HepG2 (cell line): ENCODE measurements at regions not wholly inside any gene's neighbourhood (a gene's known extent, or its start where the extent isn't known, plus 50 kb on each side); places are given as distances from the start of the nearest gene placed in this dataset.

Source experiments
- DNMT3B ChIP-seq: conservative IDR thresholded peaks from 2 replicates; pipeline ENCODE4 v1.6.1; 2016; ENCODE audit warnings: missing biosample characterization, control low read depth
- FOXP1 ChIP-seq, 2 experiments: fragments of 450-650 bp in 1 of 2; IDR thresholded peaks; 2 replicates each; pipeline ENCODE4 v1.6.1; 2017 to 2018; ENCODE audit warnings: antibody characterized with exemption in 1 of 2
- JDP2 ChIP-seq: sonication (generic); formaldehyde crosslinking; IDR thresholded peaks from 2 replicates; pipeline ENCODE4 v1.8.1; 2022; ENCODE audit warnings: missing genetic modification reagents, borderline replicate concordance
- MIXL1 ChIP-seq: IDR thresholded peaks from 2 replicates; pipeline ENCODE4 v1.6.1; 2016
- NAIF1 ChIP-seq: sonication (generic); formaldehyde crosslinking; IDR thresholded peaks from 2 replicates; pipeline ENCODE4 v1.5.0; 2020; ENCODE audit warnings: mild to moderate bottlenecking, missing genetic modification reagents, borderline replicate concordance
- NFKBIZ ChIP-seq: IDR thresholded peaks from 2 replicates; pipeline ENCODE4 v1.6.1; 2018; ENCODE audit warnings: missing genetic modification reagents, missing compliant biosample characterization
- NPAS2 ChIP-seq: sonication (generic); formaldehyde crosslinking; IDR thresholded peaks from 2 replicates; pipeline ENCODE4 v1.8.0; 2022; ENCODE audit warnings: mild to moderate bottlenecking, missing genetic modification reagents, borderline replicate concordance
- SP1 ChIP-seq, 2 experiments: fragments of 450-650 bp in 1 of 2; sonication (generic) in 1 of 2; formaldehyde crosslinking in 1 of 2; IDR thresholded peaks; 2 replicates each; pipeline versions ENCODE4 v1.4.0 to v1.6.1; 2016 to 2020; ENCODE audit warnings: missing genetic modification reagents in 1 of 2
- SRY ChIP-seq: sonication (generic); formaldehyde crosslinking; IDR thresholded peaks from 2 replicates; pipeline ENCODE4 v1.8.0; 2022; ENCODE audit warnings: mild to moderate bottlenecking, missing genetic modification reagents
- TGIF2 ChIP-seq: IDR thresholded peaks from 2 replicates; pipeline ENCODE4 v1.6.1; 2016; ENCODE audit warnings: control low read depth, missing compliant biosample characterization
- ZFY ChIP-seq: sonication (generic); formaldehyde crosslinking; IDR thresholded peaks from 2 replicates; pipeline ENCODE4 v1.4.0; 2020; ENCODE audit warnings: missing genetic modification reagents
- ZKSCAN8 ChIP-seq: IDR thresholded peaks from 2 replicates; pipeline ENCODE4 v1.6.1; 2016; ENCODE audit warnings: borderline replicate concordance, missing genetic modification reagents, missing compliant biosample characterization
- ZNF264 ChIP-seq: sonication (generic); formaldehyde crosslinking; IDR thresholded peaks from 2 replicates; pipeline ENCODE4 v1.4.0; 2020; ENCODE audit warnings: missing genetic modification reagents
- ZNF556 ChIP-seq: sonication (generic); formaldehyde crosslinking; IDR thresholded peaks from 2 replicates; pipeline ENCODE4 v1.4.0; 2020; ENCODE audit warnings: mild to moderate bottlenecking, missing genetic modification reagents, borderline replicate concordance
- ZNF629 ChIP-seq: sonication (generic); formaldehyde crosslinking; conservative IDR thresholded peaks from 2 replicates; pipeline ENCODE4 v1.5.0; 2020; ENCODE audit warnings: missing genetic modification reagents
- ZNF780A ChIP-seq: sonication (generic); formaldehyde crosslinking; IDR thresholded peaks from 2 replicates; pipeline ENCODE4 v1.8.0; 2022; ENCODE audit warnings: mild to moderate bottlenecking, missing genetic modification reagents, moderate library complexity
- ZSCAN25 ChIP-seq: sonication (generic); formaldehyde crosslinking; IDR thresholded peaks from 2 replicates; pipeline ENCODE4 v1.8.0; 2022; ENCODE audit warnings: mild to moderate bottlenecking, missing genetic modification reagents
- TF ChIP-seq, protein P1 (sequence below): sonication (generic); formaldehyde crosslinking; IDR thresholded peaks from 2 replicates; pipeline ENCODE4; 2020; ENCODE audit warnings: missing genetic modification reagents, mild to moderate bottlenecking, borderline replicate concordance
- TF ChIP-seq, protein P2 (sequence below): sonication (generic); formaldehyde crosslinking; IDR thresholded peaks from 2 replicates; pipeline ENCODE4 v1.8.0; 2022; ENCODE audit warnings: mild to moderate bottlenecking, missing genetic modification reagents, moderate library complexity
- TF ChIP-seq, protein P3 (sequence below): sonication (generic); formaldehyde crosslinking; IDR thresholded peaks from 2 replicates; pipeline ENCODE4 v1.5.1; 2020; ENCODE audit warnings: mild to moderate bottlenecking, moderate library complexity, missing genetic modification reagents
- TF ChIP-seq, protein P4 (sequence below): sonication (generic); formaldehyde crosslinking; IDR thresholded peaks from 2 replicates; pipeline ENCODE4 v1.5.1; 2020; ENCODE audit warnings: mild to moderate bottlenecking, missing genetic modification reagents, borderline replicate concordance

DNA sequence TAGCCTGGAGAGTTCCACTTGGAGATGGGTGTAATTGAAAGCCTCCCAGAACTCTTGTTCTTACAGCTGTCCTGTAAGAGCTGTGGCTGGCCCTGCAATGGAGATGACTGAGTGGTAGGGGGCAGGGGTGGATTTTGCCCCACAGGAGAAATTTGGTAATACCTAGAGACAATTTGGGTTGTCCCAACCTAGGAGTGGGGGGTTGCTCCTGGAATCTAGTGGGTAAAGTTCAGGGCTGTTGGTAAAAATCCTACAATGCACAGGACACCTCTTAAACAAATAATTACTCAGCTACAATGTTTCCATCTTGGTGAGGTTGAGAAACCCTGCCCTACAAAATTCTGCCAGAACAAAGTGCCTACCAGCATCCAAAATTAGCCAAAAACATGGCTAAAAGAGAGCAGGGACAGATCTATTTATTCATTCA, 181.1 kb upstream of the SH3BP4 start (continued):
- TF ChIP-seq ZKSCAN8 (CRISPR knock-in tag) (no peak), ZNF556 (CRISPR knock-in tag) (no peak), TGIF2 (CRISPR knock-in tag) (no peak), ZFY (CRISPR knock-in tag) (0 out of 2 replicates have a peak, but pooled peaks have one; percentile 31), NAIF1 (CRISPR knock-in tag) (0 out of 2 replicates have a peak, but pooled peaks have one; percentile 44), ZNF629 (no peak), ZNF264 (CRISPR knock-in tag) (0 out of 2 replicates have a peak, but pooled peaks have one; percentile 45), DNMT3B (CRISPR knock-in tag) (no peak), ZSCAN25 (CRISPR knock-in tag) (0 out of 2 replicates have a peak, but pooled peaks have one; percentile 57), MIXL1 (CRISPR knock-in tag) (no peak), FOXP1 (IDR thresholded peaks at IDR 0.05) (no peak), FOXP1 (CRISPR knock-in tag; IDR thresholded peaks at IDR 0.05) (peak; percentile 23; the same call in 1 of the 2 replicates), SRY (CRISPR knock-in tag) (no peak), NFKBIZ (CRISPR knock-in tag) (no peak), JDP2 (CRISPR knock-in tag) (no peak), NPAS2 (no peak), ZNF780A (CRISPR knock-in tag) (no peak), SP1 (IDR thresholded peaks at IDR 0.05) (no peak), SP1 (CRISPR knock-in tag; IDR thresholded peaks at IDR 0.05) (no peak)
- TF ChIP-seq, protein P1, sequence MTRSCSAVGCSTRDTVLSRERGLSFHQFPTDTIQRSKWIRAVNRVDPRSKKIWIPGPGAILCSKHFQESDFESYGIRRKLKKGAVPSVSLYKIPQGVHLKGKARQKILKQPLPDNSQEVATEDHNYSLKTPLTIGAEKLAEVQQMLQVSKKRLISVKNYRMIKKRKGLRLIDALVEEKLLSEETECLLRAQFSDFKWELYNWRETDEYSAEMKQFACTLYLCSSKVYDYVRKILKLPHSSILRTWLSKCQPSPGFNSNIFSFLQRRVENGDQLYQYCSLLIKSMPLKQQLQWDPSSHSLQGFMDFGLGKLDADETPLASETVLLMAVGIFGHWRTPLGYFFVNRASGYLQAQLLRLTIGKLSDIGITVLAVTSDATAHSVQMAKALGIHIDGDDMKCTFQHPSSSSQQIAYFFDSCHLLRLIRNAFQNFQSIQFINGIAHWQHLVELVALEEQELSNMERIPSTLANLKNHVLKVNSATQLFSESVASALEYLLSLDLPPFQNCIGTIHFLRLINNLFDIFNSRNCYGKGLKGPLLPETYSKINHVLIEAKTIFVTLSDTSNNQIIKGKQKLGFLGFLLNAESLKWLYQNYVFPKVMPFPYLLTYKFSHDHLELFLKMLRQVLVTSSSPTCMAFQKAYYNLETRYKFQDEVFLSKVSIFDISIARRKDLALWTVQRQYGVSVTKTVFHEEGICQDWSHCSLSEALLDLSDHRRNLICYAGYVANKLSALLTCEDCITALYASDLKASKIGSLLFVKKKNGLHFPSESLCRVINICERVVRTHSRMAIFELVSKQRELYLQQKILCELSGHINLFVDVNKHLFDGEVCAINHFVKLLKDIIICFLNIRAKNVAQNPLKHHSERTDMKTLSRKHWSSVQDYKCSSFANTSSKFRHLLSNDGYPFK (CRISPR knock-in tag) = no peak; the same call in 1 of the 2 replicates
- TF ChIP-seq, protein P2, sequence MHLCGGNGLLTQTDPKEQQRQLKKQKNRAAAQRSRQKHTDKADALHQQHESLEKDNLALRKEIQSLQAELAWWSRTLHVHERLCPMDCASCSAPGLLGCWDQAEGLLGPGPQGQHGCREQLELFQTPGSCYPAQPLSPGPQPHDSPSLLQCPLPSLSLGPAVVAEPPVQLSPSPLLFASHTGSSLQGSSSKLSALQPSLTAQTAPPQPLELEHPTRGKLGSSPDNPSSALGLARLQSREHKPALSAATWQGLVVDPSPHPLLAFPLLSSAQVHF (CRISPR knock-in tag) = no peak
- TF ChIP-seq, protein P3, sequence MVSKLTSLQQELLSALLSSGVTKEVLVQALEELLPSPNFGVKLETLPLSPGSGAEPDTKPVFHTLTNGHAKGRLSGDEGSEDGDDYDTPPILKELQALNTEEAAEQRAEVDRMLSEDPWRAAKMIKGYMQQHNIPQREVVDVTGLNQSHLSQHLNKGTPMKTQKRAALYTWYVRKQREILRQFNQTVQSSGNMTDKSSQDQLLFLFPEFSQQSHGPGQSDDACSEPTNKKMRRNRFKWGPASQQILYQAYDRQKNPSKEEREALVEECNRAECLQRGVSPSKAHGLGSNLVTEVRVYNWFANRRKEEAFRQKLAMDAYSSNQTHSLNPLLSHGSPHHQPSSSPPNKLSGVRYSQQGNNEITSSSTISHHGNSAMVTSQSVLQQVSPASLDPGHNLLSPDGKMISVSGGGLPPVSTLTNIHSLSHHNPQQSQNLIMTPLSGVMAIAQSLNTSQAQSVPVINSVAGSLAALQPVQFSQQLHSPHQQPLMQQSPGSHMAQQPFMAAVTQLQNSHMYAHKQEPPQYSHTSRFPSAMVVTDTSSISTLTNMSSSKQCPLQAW (CRISPR knock-in tag) = 0 out of 2 replicates have a peak, but pooled peaks have one; percentile 33
- TF ChIP-seq, protein P4, sequence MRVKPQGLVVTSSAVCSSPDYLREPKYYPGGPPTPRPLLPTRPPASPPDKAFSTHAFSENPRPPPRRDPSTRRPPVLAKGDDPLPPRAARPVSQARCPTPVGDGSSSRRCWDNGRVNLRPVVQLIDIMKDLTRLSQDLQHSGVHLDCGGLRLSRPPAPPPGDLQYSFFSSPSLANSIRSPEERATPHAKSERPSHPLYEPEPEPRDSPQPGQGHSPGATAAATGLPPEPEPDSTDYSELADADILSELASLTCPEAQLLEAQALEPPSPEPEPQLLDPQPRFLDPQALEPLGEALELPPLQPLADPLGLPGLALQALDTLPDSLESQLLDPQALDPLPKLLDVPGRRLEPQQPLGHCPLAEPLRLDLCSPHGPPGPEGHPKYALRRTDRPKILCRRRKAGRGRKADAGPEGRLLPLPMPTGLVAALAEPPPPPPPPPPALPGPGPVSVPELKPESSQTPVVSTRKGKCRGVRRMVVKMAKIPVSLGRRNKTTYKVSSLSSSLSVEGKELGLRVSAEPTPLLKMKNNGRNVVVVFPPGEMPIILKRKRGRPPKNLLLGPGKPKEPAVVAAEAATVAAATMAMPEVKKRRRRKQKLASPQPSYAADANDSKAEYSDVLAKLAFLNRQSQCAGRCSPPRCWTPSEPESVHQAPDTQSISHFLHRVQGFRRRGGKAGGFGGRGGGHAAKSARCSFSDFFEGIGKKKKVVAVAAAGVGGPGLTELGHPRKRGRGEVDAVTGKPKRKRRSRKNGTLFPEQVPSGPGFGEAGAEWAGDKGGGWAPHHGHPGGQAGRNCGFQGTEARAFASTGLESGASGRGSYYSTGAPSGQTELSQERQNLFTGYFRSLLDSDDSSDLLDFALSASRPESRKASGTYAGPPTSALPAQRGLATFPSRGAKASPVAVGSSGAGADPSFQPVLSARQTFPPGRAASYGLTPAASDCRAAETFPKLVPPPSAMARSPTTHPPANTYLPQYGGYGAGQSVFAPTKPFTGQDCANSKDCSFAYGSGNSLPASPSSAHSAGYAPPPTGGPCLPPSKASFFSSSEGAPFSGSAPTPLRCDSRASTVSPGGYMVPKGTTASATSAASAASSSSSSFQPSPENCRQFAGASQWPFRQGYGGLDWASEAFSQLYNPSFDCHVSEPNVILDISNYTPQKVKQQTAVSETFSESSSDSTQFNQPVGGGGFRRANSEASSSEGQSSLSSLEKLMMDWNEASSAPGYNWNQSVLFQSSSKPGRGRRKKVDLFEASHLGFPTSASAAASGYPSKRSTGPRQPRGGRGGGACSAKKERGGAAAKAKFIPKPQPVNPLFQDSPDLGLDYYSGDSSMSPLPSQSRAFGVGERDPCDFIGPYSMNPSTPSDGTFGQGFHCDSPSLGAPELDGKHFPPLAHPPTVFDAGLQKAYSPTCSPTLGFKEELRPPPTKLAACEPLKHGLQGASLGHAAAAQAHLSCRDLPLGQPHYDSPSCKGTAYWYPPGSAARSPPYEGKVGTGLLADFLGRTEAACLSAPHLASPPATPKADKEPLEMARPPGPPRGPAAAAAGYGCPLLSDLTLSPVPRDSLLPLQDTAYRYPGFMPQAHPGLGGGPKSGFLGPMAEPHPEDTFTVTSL = peak; percentile 26; the same call in 1 of the 2 replicates
